ENCODE measurements at regions not wholly inside any gene's neighbourhood (a gene's known extent, or its start where the extent isn't known, plus 50 kb on each side); places are given as distances from the start of the nearest gene placed in this dataset.

DNA sequence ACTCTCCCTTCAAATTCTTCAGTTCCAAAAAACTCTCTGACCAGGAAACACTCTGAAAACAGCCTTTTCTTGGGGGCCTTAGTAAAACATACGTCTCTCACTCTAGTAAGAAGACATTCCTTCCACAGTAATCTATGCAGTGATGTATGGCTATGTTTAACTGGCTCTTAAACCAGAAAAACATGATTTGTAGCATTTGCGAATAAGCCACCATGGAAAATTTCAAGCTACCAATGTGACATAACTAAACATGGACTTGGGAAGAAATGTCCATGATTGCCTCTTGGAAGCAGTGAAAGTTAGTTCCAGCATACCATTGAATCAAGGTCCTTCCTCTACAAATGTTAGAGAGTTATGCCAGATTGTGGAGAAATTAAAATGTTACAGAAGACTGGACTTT is 121.5 kb upstream of the ATF7IP start:
- TF ChIP-seq, protein P1, sequence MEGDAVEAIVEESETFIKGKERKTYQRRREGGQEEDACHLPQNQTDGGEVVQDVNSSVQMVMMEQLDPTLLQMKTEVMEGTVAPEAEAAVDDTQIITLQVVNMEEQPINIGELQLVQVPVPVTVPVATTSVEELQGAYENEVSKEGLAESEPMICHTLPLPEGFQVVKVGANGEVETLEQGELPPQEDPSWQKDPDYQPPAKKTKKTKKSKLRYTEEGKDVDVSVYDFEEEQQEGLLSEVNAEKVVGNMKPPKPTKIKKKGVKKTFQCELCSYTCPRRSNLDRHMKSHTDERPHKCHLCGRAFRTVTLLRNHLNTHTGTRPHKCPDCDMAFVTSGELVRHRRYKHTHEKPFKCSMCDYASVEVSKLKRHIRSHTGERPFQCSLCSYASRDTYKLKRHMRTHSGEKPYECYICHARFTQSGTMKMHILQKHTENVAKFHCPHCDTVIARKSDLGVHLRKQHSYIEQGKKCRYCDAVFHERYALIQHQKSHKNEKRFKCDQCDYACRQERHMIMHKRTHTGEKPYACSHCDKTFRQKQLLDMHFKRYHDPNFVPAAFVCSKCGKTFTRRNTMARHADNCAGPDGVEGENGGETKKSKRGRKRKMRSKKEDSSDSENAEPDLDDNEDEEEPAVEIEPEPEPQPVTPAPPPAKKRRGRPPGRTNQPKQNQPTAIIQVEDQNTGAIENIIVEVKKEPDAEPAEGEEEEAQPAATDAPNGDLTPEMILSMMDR (IDR thresholded peaks at IDR 0.05 in 8 of 11, conservative IDR thresholded peaks at IDR 0.05 in 3 of 11): no peak
- TF ChIP-seq POLR2A (IDR thresholded peaks at IDR 0.05): no peak

All from spleen (tissue), 7 donors.